ENCODE measurements at regions not wholly inside any gene's neighbourhood (a gene's known extent, or its start where the extent isn't known, plus 50 kb on each side); places are given as distances from the start of the nearest gene placed in this dataset.
"Not testable (repeated sequence)": the region's sequence is repeated elsewhere in the genome, so short reads cannot be mapped to it uniquely, and the experiment has no call there.

- DNase-seq = no peak
Observed at GRCh38 chr4:132386130-132386529, 763.0 kb upstream of the PCDH10 start.

- DNase-seq = no peak
Observed at GRCh38 chr4:132387060-132387459, 762.0 kb upstream of the PCDH10 start.

GRCh38 chr4:132395561-132395960 is 753.5 kb upstream of the PCDH10 start:
- DNase-seq = no peak

DNA sequence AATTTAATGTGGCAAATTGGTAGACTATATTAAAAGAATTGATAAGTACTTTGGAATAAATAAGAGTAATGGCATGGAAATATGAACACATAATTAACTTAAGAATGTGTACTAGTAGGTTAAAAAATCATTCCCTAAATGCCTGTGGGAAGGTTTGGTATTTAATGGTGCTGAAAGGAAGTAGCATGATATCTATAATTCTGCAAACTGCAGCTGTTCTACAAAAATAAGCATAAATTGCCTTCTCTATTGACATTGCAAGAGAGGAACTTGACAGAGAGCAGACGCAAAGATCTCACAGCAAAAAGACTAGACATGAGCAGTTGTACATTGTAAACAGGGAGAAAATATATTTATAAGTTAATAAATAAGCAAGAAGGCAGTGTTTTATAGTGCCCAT is 752.5 kb upstream of the PCDH10 start:
- DNase-seq = no peak

- DNase-seq = no peak
Observed at GRCh38 chr4:132417220-132417619, 731.9 kb upstream of the PCDH10 start.

DNA sequence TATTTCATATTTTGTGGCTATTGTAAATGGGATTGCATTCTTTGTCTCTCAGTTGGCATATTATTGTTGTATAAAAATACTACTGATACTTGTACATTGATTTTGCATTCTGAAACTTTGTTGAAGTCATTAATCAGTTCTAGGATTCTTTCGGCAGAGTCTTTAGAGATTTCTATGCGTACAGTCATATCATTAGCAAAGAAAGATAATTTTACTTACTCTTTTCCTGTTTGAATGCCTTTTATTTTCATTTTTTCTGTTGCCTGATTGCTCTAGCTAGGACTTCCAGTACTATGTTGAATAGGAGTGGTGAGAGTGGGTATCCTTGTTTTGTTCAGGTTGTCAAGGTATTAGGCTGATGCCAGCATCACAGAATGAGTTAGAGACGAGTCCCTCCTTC is 722.0 kb upstream of the PCDH10 start:
- no peak for DNase-seq

- no peak for DNase-seq
Observed at GRCh38 chr4:132437117-132437516, 712.0 kb upstream of the PCDH10 start.

- DNase-seq = no peak
Observed at GRCh38 chr4:132445386-132445785, 703.7 kb upstream of the PCDH10 start.

DNA sequence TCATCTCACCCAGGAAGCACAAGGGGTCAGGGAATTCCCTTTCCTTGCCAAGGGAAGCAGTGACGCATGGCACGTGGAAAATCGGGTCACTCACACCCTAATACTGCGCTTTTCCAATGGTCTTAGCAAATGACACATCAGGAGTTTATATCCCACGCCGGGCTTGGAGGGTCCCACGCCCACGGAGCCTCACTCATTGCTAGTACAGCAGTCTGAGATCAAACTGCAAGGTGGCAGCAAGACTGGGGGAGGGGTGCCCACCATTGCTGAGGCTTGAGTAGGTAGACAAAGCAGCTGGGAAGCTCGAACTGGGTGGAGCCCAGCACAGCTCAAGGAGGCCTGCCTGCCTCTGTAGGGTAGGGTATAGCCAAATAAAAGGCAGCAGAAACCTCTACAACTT is 691.1 kb upstream of the PCDH10 start:
- not testable (repeated sequence) for DNase-seq

GRCh38 chr4:132479543-132479942 is 669.6 kb upstream of the PCDH10 start:
- DNase-seq = no peak

DNA sequence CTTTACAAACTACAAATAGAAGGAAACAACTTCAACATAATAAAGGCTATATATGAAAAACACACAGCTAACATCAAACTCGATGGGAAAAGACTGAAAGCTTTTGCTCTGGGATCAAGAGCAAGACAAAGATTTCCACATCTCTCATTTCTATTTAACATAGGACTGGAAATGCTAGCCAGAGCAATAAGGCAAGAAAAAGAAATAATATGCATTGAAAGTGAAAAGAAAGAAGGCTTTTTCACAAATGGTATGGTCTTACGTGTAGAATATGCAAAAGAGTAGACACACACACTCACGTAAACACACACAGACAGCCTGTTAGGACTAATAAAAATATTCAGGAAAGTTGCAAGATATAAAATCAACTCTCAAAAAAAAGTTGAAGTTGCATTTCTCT is 660.5 kb upstream of the PCDH10 start:
- no peak for DNase-seq

- no peak for DNase-seq
Observed at GRCh38 chr4:132493476-132493875, 655.6 kb upstream of the PCDH10 start.

DNA sequence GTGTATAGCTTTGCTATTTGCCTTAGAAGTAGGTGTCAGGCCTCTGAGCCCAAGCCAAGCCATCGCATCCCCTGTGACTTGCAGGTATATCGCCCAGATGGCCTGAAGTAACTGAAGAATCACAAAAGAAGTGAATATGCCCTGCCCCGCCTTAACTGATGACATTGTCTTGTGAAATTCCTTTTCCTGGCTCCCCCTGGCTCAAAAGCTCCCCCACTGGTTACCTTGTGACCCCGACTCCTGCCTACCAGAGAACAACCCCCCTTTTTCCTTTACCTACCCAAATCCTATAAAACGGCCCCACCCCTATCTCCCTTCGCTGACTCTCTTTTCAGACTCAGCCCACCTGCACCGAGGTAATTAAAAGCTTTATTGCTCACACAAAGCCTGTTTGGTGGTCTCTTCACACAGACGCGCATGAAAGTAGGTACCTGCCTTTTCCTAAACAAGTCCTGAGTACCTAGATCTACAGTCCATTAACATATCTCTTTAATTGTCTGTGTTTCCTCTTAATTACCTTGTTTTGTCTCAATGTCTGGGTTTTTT is 653.8 kb upstream of the PCDH10 start:
- DNase-seq = not testable (repeated sequence)

DNA sequence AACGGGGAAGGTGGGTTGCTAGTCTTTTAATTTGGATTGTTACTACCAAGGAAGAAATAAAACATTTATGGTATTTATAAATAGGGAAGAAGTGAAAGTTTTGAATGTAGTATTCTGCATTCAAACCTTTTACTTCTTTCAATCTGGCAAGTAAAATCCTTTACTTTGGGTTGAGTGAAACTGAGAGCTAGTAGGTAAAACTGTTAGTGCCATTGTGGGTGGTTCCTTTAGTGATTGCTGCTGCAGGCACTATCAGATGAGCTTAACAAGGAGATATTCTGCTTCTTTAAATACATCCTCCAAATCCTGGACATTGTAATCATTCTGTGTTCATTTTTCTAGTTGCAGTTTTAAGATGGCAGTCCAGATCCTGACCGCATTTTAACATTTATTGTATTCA is 650.9 kb upstream of the PCDH10 start:
- DNase-seq = no peak

DNA sequence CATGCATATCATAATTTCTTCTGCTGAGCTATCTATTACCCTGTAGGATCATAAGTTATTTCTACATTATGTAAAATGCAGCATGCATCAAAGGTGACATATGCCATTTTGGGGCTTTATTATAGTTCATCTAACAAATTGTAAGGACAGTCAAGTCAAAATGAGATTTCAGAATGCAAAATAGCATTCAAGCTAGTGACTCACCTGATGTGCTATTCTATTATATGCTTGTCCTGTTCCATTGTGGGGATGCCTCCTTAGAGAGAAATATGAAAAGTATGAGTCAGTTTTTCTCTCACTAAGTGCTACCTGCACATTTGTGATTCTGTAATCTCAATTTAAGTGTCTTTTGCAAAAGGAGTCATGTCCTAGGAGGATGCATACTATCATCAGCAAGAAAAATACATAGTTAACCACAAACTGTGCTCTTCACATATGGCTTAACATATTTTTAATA is 647.0 kb upstream of the PCDH10 start:
- DNase-seq = no peak

DNA sequence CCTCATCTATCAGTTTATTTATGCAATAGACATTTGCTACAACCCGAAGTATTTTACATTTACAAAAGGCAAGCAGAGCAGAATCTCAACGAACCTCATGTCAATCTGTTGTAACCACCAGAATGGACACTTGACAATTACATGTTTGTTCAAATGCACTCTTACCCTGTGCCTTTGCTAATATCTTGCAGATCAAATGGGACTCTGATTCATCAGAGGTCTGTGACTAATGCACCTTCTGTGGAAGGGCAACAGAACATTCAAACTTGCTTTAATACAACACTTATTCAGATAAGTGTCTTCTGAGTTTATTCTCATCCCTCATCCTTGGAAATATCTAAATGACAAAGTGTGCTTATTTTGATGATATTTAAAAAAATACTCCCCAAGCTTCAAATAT is 644.7 kb upstream of the PCDH10 start:
- DNase-seq = no peak

DNA sequence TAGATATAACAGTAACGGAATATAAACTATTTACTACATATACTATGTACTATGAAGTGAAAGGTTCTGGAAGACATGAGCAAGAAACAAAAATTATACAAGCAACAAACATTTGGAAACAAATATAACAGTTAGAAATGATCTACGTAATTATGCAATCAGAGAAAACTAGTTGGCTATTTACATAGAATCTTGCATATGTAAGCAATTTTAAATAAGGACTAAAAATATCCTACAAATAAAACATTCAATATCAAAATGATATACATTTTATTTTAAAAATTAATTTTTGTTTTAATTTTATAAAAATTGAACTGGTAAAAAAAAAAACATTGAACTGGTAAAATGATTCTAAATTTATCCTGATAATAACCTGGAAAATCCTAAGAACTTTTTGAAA is 642.5 kb upstream of the PCDH10 start:
- no peak for DNase-seq

DNA sequence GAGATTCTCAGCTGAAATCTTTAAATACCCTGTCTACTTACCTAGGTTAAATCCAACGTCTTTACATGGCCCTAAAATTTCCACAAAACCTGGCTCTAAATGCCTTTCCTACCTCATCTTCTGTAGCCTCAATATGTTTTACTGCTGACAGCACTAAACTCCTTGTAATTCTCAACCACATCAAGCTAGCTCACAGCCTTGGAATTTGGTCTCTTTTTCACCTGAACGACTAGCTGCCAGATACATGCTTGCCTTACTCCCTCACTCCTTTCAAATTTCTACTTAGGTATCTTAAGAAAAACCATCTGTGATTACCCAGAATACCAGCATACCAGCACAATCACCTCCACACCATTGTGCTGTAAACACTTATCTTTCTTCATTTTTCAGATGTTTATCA is 635.6 kb upstream of the PCDH10 start:
- DNase-seq = no peak

GRCh38 chr4:132526652-132527051 is 622.4 kb upstream of the PCDH10 start:
- DNase-seq = no peak

DNA sequence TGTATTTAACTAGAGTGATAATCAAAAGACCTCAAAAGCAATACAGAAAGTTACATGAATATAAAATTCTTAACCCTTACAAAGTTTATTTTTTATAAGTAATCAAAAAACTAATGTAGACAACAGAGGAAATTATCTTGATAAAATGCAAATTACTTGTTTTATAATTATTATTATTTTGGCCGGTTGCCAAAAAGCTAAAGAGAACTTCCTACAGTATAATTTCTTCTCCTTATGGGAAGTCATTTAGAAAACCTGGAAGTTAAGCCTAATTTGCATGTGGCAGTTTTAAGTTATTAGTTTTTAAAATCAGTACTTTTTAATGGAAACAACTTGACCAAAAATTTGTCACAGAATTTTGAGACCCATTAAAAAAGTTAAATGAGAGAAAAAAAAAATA is 621.3 kb upstream of the PCDH10 start:
- DNase-seq = no peak

DNA sequence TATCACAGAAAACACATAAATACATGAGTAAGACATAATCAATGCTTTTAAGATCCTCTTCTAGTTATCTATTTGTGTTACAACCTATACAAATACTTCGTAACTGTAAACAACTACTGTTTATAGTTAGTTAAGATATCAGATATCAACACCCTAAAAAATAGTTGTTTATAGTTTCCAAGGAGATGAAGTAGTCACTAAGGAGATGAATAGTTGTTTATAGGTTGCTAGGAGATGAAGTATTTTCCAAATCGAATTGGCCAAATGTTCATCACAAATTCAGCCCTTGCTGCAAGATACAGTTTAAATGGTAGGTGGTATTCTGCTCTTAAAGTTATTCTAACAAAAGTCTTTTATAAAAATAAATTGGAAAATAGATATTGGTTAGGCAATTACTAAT is 618.2 kb upstream of the PCDH10 start:
- no peak for DNase-seq

GRCh38 chr4:132540268-132540667 is 608.8 kb upstream of the PCDH10 start:
- DNase-seq = no peak

- no peak for DNase-seq
Observed at GRCh38 chr4:132540797-132541196, 608.3 kb upstream of the PCDH10 start.

- DNase-seq = no peak
Observed at GRCh38 chr4:132542228-132542627, 606.9 kb upstream of the PCDH10 start.

- DNase-seq = no peak
Observed at GRCh38 chr4:132548463-132548862, 600.6 kb upstream of the PCDH10 start.

DNA sequence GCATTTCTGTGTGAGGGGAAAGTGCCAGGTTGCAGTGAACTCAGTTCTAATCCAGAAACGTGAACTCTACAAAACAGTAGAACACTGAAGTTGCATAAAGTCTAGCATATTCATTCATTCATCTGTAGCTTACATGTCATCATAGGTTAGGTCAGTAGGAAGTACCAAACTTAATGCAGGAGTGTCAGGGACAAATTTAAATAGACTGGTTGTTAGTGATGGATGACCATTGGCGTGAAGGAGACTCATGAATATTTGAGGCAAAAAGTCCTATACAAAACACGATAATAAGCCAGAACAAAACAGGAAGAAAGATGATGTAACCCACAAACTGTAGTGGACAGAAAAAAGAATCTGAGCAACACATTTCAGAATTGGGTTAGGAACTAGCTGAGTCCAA is 592.8 kb upstream of the PCDH10 start:
- DNase-seq = no peak
